HCT116 (cell line): ENCODE measurements at regions not wholly inside any gene's neighbourhood (a gene's known extent, or its start where the extent isn't known, plus 50 kb on each side); places are given as distances from the start of the nearest gene placed in this dataset.

Experiments
- ATAC-seq: fragments of 200-7000 bp; cut with Tn5 transposase; 2 replicates; pipeline ENCODE4 v1.9.1; 2020; ENCODE audit warnings: mild to moderate bottlenecking, moderate library complexity
- BruUV-seq: library from RNA; stranded (reverse); fragments of 400-500 nt; replicated peaks from 2 replicates; lab custom pipeline; 2021; lab: Mats Ljungman, UMichigan
- CTCF ChIA-PET: fragments of 300-600 bp; sonication (Branson Sonifier 250); formaldehyde crosslinking; loops from one replicate; lab custom pipeline; 2021; ENCODE audit warnings: antibody characterized with exemption; lab: Charles Lee
- POLR2A ChIA-PET: fragments of 300-600, 350-600 bp; sonication (Branson Sonifier 250); formaldehyde crosslinking; loops from one replicate; lab custom pipeline; 2021; ENCODE audit warnings: antibody characterized with exemption; lab: Charles Lee
- RAD21 ChIA-PET, 2 experiments: fragments of 300-600 bp; sonication (Branson Sonifier 250); formaldehyde crosslinking; loops; one replicate each; lab custom pipeline; 2023; ENCODE audit warnings: low total read pairs in 2 of 2; ENCODE audit not compliant: uncharacterized antibody in 2 of 2, unreplicated experiment in 2 of 2, low non-redundant PET in 1 of 2; lab: Charles Lee
- DNase-seq: peaks from one replicate; pipeline ENCODE4 v3.0.0-alpha.2; 2010; ENCODE audit warnings: low read depth, low spot score
- H2AFZ ChIP-seq: fragments of 200-600 bp; shearing (Covaris generic), sonication (generic); 2 replicates; pipeline ENCODE4 v1.6.1; 2017; ENCODE audit warnings: low read depth, mixed run types, mixed read lengths, antibody characterized with exemption, low read length; ENCODE audit not compliant: poor library complexity, severe bottlenecking
- H3K27ac ChIP-seq: 2 replicates; pipeline ENCODE4 v1.5.1; 2012; ENCODE audit warnings: low read depth, low read length
- H3K27me3 ChIP-seq: fragments of 200-600 bp; sonication (generic); 2 replicates; pipeline ENCODE4 v1.6.1; 2016; ENCODE audit warnings: mixed run types, low read length, mixed read lengths; ENCODE audit not compliant: insufficient read depth
- H3K36me3 ChIP-seq, 2 experiments: fragments of 200-500 bp in 1 of 2; fragments of 200-600 bp in 1 of 2; sonication (Bioruptor generic) in 1 of 2; sonication (generic) in 1 of 2; 2 replicates each; pipeline versions ENCODE4 v1.5.1 to v1.6.1; 2014 to 2016; ENCODE audit warnings: low read length in 2 of 2, inconsistent platforms in 1 of 2, mixed read lengths in 1 of 2, mixed run types in 1 of 2; ENCODE audit not compliant: insufficient read depth in 2 of 2, control insufficient read depth in 1 of 2
- H3K4me1 ChIP-seq, 2 experiments: fragments of 200-600 bp in 1 of 2; sonication (generic) in 1 of 2; 2 replicates each; pipeline versions ENCODE4 v1.5.1 to v1.6.1; 2012 to 2017; ENCODE audit warnings: low read length in 2 of 2, inconsistent platforms in 1 of 2, mild to moderate bottlenecking in 1 of 2, mixed read lengths in 1 of 2, mixed run types in 1 of 2, moderate library complexity in 1 of 2; ENCODE audit not compliant: insufficient read depth in 2 of 2, control insufficient read depth in 1 of 2
- H3K4me2 ChIP-seq: fragments of 200-600 bp; sonication (generic); 2 replicates; pipeline ENCODE4 v1.6.1; 2017; ENCODE audit warnings: mixed run types, low read length, mixed read lengths
- H3K4me3 ChIP-seq, 2 experiments: fragments of 200-600 bp in 1 of 2; sonication (generic) in 1 of 2; replicated peaks in 1 of 2; 2 replicates each; pipeline ENCODE4 v1.5.1; 2011 to 2016; ENCODE audit warnings: low read length in 2 of 2, control low read depth in 1 of 2, low read depth in 1 of 2, mild to moderate bottlenecking in 1 of 2, mixed read lengths in 1 of 2, mixed run types in 1 of 2
- H3K79me2 ChIP-seq: fragments of 200-600 bp; sonication (generic); 2 replicates; pipeline ENCODE4 v1.6.1; 2017; ENCODE audit warnings: mild to moderate bottlenecking, mixed run types, low read length, moderate library complexity, mixed read lengths; ENCODE audit not compliant: insufficient read depth
- H3K9ac ChIP-seq: fragments of 200-600 bp; sonication (generic); 2 replicates; pipeline ENCODE4 v1.6.1; 2016; ENCODE audit warnings: low read length, mixed read lengths
- H3K9me2 ChIP-seq: fragments of 200-600 bp; sonication (generic), shearing (Covaris generic); 2 replicates; pipeline ENCODE4 v1.6.1; 2017; ENCODE audit warnings: mixed run types, mild to moderate bottlenecking, moderate library complexity; ENCODE audit not compliant: insufficient read depth
- H3K9me3 ChIP-seq, 2 experiments: fragments of 200-500 bp in 1 of 2; fragments of 200-600 bp in 1 of 2; sonication (Bioruptor generic) in 1 of 2; sonication (generic) in 1 of 2; 2 replicates each; pipeline ENCODE4 v1.6.1; 2014 to 2017; ENCODE audit warnings: low read length in 2 of 2, mixed read lengths in 2 of 2, inconsistent platforms in 1 of 2, low read depth in 1 of 2, mild to moderate bottlenecking in 1 of 2, mixed run types in 1 of 2, moderate library complexity in 1 of 2; ENCODE audit not compliant: control insufficient read depth in 1 of 2, insufficient read depth in 1 of 2
- H4K20me1 ChIP-seq: fragments of 200-600 bp; sonication (generic), shearing (Covaris generic); 2 replicates; pipeline ENCODE4 v1.6.1; 2017; ENCODE audit warnings: mixed run types, mild to moderate bottlenecking, moderate library complexity; ENCODE audit not compliant: insufficient read depth
- EGR1 ChIP-seq: IDR thresholded peaks from 2 replicates; pipeline ENCODE4 v1.6.1; 2012; ENCODE audit warnings: low read depth
- EZH2 ChIP-seq: fragments of 200-600 bp; sonication (generic); IDR thresholded peaks from 2 replicates; pipeline ENCODE4 v1.6.1; 2017; ENCODE audit warnings: antibody characterized with exemption, mixed run types
- POLR2AphosphoS5 ChIP-seq: IDR thresholded peaks from 2 replicates; pipeline ENCODE4 v1.6.1; 2011; ENCODE audit warnings: mild to moderate bottlenecking, low read depth, low read length, moderate library complexity
- intact Hi-C: fragments of 100-400 bp; cut with micrococcal nuclease; formaldehyde crosslinking; loops from 2 replicates; pipeline ENCODE4 v1.10.0; 2022

DNA sequence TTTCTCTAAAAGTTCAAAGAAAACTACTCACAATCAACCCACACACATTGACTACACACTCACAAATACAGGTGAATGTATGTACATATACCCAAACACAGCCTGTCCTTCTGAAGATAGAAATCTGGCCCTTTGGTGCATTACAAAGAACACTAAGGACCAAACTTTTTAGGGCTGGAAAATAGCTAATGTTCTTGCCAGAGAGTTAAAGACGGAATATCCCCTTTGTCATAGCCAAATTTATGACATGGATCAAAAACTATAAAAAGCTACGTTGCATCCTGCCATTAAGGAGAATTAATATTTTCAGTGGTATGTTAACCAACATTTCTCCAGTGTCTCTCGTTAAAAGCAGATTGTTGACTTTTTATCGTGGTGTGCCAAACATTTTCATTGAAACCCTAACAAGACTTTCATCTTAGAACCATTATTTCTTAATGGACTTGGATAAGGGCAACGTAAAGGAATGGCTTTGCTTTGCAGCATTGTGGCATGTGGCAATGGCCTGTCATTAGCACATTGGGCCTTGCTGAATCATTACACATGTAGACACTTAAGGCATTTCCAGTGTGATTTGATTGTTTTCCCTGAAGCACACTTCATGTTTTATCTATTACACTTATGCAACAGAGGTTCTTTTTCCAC lies 150.9 kb upstream of the MEOX2 start:
- ATAC-seq: no peak
- POLR2A ChIA-PET: no interaction called here

DNA sequence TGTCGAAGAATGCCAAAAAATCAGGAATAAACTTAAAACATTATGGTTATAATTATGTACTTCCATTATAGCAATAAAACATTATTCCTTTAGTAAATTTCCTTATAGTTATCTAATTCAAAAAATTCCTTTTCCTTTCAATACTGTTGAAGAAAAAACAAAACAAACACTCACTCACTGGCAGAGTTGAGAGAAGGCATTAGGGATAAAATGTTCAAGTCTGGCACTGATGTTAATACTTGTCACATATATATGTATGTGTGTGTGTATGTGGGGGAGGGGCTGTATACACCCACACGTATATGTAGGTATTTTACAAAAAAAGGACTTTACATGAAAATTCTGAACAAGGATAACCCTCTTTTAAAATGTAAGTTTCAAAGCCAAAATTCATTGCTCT lies 150.2 kb upstream of the MEOX2 start:
- ATAC-seq: no peak
- intact Hi-C loops: no loop called here
- Histone ChIP-seq H3K4me2 (no peak overlapping the region), H3K27me3 (no peaks in the 10 kb centered on the region), H3K36me3 (no peaks in the 10 kb centered on the region), H4K20me1 (no peaks in the 10 kb centered on the region), H3K9ac (no peak overlapping the region), H3K4me1 (no peaks in the 10 kb centered on the region), H3K4me3 (no peak overlapping the region), H3K27ac (no peak overlapping the region), H3K79me2 (no peaks in the 10 kb centered on the region), H3K9me2 (no peaks in the 10 kb centered on the region), H3K9me3 (no peaks in the 10 kb centered on the region)
- POLR2A ChIA-PET: no interaction called here
- RAD21 ChIA-PET: no interaction called here
- BruUV-seq: no TSS peak
- DNase-seq: no peak
- CTCF ChIA-PET: no interaction called here
- no peak for TF ChIP-seq EGR1
- no peak for TF ChIP-seq POLR2AphosphoS5
- TF ChIP-seq, all 23 proteins: peak for 0
- H2AFZ ChIP-seq: no peak overlapping the region

More for the DNA sequence above, 150.9 kb upstream of the MEOX2 start:
- no peak overlapping the region for H3K4me2 ChIP-seq
- intact Hi-C loops: no loop called here
- no peaks in the 10 kb centered on the region for H3K36me3 ChIP-seq
- no peak overlapping the region for H2AFZ ChIP-seq
- no peaks in the 10 kb centered on the region for H3K9me3 ChIP-seq
- no peak overlapping the region for H3K4me3 ChIP-seq
- RAD21 ChIA-PET: no interaction called here
- H3K9me2 ChIP-seq: no peaks in the 10 kb centered on the region; the same call in 1 of the 2 replicates
- TF ChIP-seq EZH2: no peak
- TF ChIP-seq, all 23 proteins: peak for 0
- H3K79me2 ChIP-seq: no peaks in the 10 kb centered on the region
- H3K27ac ChIP-seq: no peak overlapping the region
- no TSS peak for BruUV-seq
- no peaks in the 10 kb centered on the region for H4K20me1 ChIP-seq
- no peaks in the 10 kb centered on the region for H3K27me3 ChIP-seq
- CTCF ChIA-PET: no interaction called here
- no peaks in the 10 kb centered on the region for H3K4me1 ChIP-seq
- no peak overlapping the region for H3K9ac ChIP-seq
- DNase-seq: no peak
